Esophagus squamous epithelium (tissue), 4 donors: ENCODE measurements at regions not wholly inside any gene's neighbourhood (a gene's known extent, or its start where the extent isn't known, plus 50 kb on each side); places are given as distances from the start of the nearest gene placed in this dataset.

ENCODE experiments used
- CTCF ChIP-seq, 6 experiments: fragments of 450-650 bp in 4 of 6; fragments of 200-600 bp in 2 of 6; sonication (generic) in 2 of 6; IDR thresholded peaks; one replicate each; pipeline ENCODE4 v1.5.1; 2016 to 2019; ENCODE audit warnings: antibody characterized with exemption in 6 of 6, mild to moderate bottlenecking in 4 of 6, moderate library complexity in 4 of 6
- POLR2A ChIP-seq, 4 donors: fragments of 450-650 bp; IDR thresholded peaks; one replicate each; pipeline ENCODE4 v1.6.1; 2017; ENCODE audit warnings: antibody characterized with exemption in 4 of 4, mild to moderate bottlenecking in 4 of 4, moderate library complexity in 3 of 4

DNA sequence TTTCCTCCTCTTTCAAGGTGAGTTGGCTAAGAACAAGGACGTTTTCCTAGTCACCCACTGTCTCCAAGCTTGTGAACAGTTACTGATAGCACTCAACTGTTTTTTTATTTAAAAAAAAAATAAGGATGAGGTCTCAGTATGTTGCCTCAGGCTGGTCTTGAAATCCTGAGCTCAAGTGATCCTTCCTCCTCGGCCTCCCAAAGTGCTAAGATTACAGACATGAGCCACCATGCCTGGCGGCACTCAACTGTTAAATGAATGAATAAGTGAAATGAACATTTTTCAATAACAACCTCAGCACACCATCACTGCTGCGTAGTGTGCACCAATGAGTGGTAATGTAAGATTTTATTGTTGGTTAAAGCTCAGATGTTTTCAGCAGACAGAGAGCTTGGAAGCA is 214.1 kb upstream of the NRIP1 start:
- TF ChIP-seq CTCF (IDR thresholded peaks at IDR 0.05) (no peak), POLR2A (IDR thresholded peaks at IDR 0.05) (no peak)
